ENCODE measurements at regions not wholly inside any gene's neighbourhood (a gene's known extent, or its start where the extent isn't known, plus 50 kb on each side); places are given as distances from the start of the nearest gene placed in this dataset.

DNA sequence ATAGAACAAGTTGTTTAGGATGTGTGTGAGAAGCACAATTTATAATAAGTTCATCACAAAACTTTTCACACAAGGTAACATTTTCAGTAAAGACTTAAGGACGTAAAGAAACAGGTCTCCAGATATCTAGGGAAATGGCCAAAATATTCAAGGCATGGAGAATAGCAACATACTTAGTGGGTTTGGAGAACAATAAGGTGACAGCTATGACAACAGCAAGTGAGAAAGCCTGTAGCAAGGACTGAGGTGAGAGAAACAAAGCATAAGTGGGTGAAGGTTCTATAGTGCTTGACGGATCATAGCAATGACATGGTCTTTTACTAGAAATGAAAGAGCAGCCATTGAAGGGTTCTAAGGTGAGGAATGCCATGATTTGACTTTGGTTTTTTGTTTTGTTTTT lies 1337.3 kb downstream of the PCDH18 start:
- TF ChIP-seq, protein P1, sequence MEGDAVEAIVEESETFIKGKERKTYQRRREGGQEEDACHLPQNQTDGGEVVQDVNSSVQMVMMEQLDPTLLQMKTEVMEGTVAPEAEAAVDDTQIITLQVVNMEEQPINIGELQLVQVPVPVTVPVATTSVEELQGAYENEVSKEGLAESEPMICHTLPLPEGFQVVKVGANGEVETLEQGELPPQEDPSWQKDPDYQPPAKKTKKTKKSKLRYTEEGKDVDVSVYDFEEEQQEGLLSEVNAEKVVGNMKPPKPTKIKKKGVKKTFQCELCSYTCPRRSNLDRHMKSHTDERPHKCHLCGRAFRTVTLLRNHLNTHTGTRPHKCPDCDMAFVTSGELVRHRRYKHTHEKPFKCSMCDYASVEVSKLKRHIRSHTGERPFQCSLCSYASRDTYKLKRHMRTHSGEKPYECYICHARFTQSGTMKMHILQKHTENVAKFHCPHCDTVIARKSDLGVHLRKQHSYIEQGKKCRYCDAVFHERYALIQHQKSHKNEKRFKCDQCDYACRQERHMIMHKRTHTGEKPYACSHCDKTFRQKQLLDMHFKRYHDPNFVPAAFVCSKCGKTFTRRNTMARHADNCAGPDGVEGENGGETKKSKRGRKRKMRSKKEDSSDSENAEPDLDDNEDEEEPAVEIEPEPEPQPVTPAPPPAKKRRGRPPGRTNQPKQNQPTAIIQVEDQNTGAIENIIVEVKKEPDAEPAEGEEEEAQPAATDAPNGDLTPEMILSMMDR (IDR thresholded peaks at IDR 0.05 in 2 of 3, conservative IDR thresholded peaks at IDR 0.05 in 1 of 3; ENCODE audit: control insufficient read depth in 2 of 3, extremely low read depth in 1 of 3, insufficient read depth in 1 of 3, low read depth in 3 of 3, low read length in 3 of 3) = no peak
- TF ChIP-seq CHD1 (IDR thresholded peaks at IDR 0.05; ENCODE audit: low read depth, low read length) (no peak), CREB1 (IDR thresholded peaks at IDR 0.05; ENCODE audit: low read depth) (no peak), RBBP5 (conservative IDR thresholded peaks at IDR 0.05) (no peak), EP300 (IDR thresholded peaks at IDR 0.05; ENCODE audit: borderline replicate concordance in 1 of 2, control insufficient read depth in 1 of 2, low read depth in 2 of 2, low read length in 2 of 2) (no peak), POLR2A (IDR thresholded peaks at IDR 0.05; ENCODE audit: low read depth, low read length) (no peak), ZBTB11 (CRISPR knock-in tag; IDR thresholded peaks at IDR 0.05) (no peak), STAT1 (conservative IDR thresholded peaks at IDR 0.05) (no peak), GABPA (IDR thresholded peaks at IDR 0.05; ENCODE audit: low read depth) (no peak), SP1 (IDR thresholded peaks at IDR 0.05; ENCODE audit: low read depth, low read length) (no peak), RFX5 (IDR thresholded peaks at IDR 0.05; ENCODE audit: low read depth, low read length) (no peak), SUPT20H (IDR thresholded peaks at IDR 0.05; ENCODE audit: borderline replicate concordance, control insufficient read depth, low read depth, low read length) (no peak), SRF (IDR thresholded peaks at IDR 0.05; ENCODE audit: low read depth in 2 of 2, low read length in 2 of 2) (no peak), YBX1 (IDR thresholded peaks at IDR 0.05) (no peak)
